GM23338 (cell line): ENCODE measurements at regions not wholly inside any gene's neighbourhood (a gene's known extent, or its start where the extent isn't known, plus 50 kb on each side); places are given as distances from the start of the nearest gene placed in this dataset.

Experiments
- ATAC-seq: fragments of 200-7000 bp; cut with Tn5 transposase; 3 replicates; pipeline ENCODE4 v1.9.1; 2020
- DNase-seq: peaks from one replicate; pipeline ENCODE4 v3.0.0-alpha.2; 2015; ENCODE audit warnings: low spot score
- H2AFZ ChIP-seq: fragments of 200-600 bp; sonication (generic); 2 replicates; pipeline ENCODE4 v1.8.0; 2016; ENCODE audit warnings: antibody characterized with exemption, mild to moderate bottlenecking, moderate library complexity
- H3F3A ChIP-seq: fragments of 200-600 bp; sonication (generic); replicated peaks from 2 replicates; pipeline ENCODE4 v1.8.0; 2017; ENCODE audit warnings: antibody characterized with exemption, mixed run types, low read depth
- H3K27ac ChIP-seq: fragments of 200-600 bp; sonication (generic); 2 replicates; pipeline ENCODE4 v1.6.1; 2016; ENCODE audit warnings: low read depth
- H3K27me3 ChIP-seq: fragments of 200-600 bp; sonication (generic); 2 replicates; pipeline ENCODE4 v1.8.0; 2016; ENCODE audit warnings: mild to moderate bottlenecking, mixed run types, moderate library complexity; ENCODE audit not compliant: insufficient read depth
- H3K36me3 ChIP-seq: fragments of 200-600 bp; sonication (generic); 2 replicates; pipeline ENCODE4 v1.8.0; 2016; ENCODE audit warnings: mild to moderate bottlenecking; ENCODE audit not compliant: insufficient read depth
- H3K4me1 ChIP-seq: fragments of 200-600 bp; sonication (generic); 2 replicates; pipeline ENCODE4 v1.8.0; 2016; ENCODE audit warnings: mild to moderate bottlenecking, moderate library complexity; ENCODE audit not compliant: insufficient read depth
- H3K4me2 ChIP-seq: fragments of 200-600 bp; sonication (generic); 2 replicates; pipeline ENCODE4 v1.7.1; 2017; ENCODE audit warnings: mixed run types
- H3K4me3 ChIP-seq: fragments of 200-600 bp; sonication (generic); 2 replicates; pipeline ENCODE4 v1.6.1; 2016; ENCODE audit warnings: mixed run types
- H3K79me2 ChIP-seq: fragments of 200-600 bp; sonication (generic); replicated peaks from 2 replicates; pipeline ENCODE4 v1.8.0; 2017; ENCODE audit warnings: mild to moderate bottlenecking; ENCODE audit not compliant: insufficient read depth
- H3K9me2 ChIP-seq: fragments of 200-600 bp; sonication (generic); 2 replicates; pipeline ENCODE4 v1.8.0; 2017; ENCODE audit not compliant: insufficient read depth
- H4K20me1 ChIP-seq: fragments of 200-600 bp; sonication (generic); replicated peaks from 2 replicates; pipeline ENCODE4 v1.8.0; 2017; ENCODE audit warnings: mild to moderate bottlenecking; ENCODE audit not compliant: insufficient read depth
- H3K27ac Mint-ChIP-seq: 2 replicates; pipeline ENCODE4 v1.8.0; 2020; ENCODE audit warnings: inconsistent platforms, mild to moderate bottlenecking, moderate library complexity, mixed read lengths
- H3K27me3 Mint-ChIP-seq: 3 replicates; pipeline ENCODE4 v1.8.0; 2022; ENCODE audit warnings: low read depth, mild to moderate bottlenecking, moderate library complexity, mixed read lengths, inconsistent platforms; ENCODE audit not compliant: insufficient read depth, poor library complexity
- H3K36me3 Mint-ChIP-seq: 3 replicates; pipeline ENCODE4 v1.8.0; 2021; ENCODE audit warnings: low read depth, mild to moderate bottlenecking, inconsistent platforms, moderate library complexity, mixed read lengths
- H3K4me1 Mint-ChIP-seq: 3 replicates; pipeline ENCODE4 v1.8.0; 2020; ENCODE audit warnings: mild to moderate bottlenecking, inconsistent platforms, mixed read lengths
- H3K4me3 Mint-ChIP-seq: 3 replicates; pipeline ENCODE4 v1.8.0; 2021; ENCODE audit warnings: moderate library complexity, mild to moderate bottlenecking, inconsistent platforms, mixed read lengths
- H3K9me3 Mint-ChIP-seq: 3 replicates; pipeline ENCODE4 v1.8.0; 2020; ENCODE audit warnings: moderate library complexity, mild to moderate bottlenecking, inconsistent platforms, mixed read lengths
- EZH2 ChIP-seq: fragments of 200-600 bp; sonication (generic); IDR thresholded peaks from one replicate; pipeline ENCODE4 v1.8.0; 2017; ENCODE audit warnings: antibody characterized with exemption, mild to moderate bottlenecking, low read depth; ENCODE audit not compliant: unreplicated experiment
- EZH2phosphoT487 ChIP-seq: fragments of 200-600 bp; sonication (generic); IDR thresholded peaks from one replicate; pipeline ENCODE4 v1.8.1; 2018; ENCODE audit warnings: antibody characterized with exemption; ENCODE audit not compliant: unreplicated experiment
- JUNB ChIP-seq: IDR thresholded peaks from one replicate; pipeline ENCODE4 v1.6.1; 2016; ENCODE audit warnings: antibody characterized with exemption; ENCODE audit not compliant: unreplicated experiment
- NANOG ChIP-seq: IDR thresholded peaks from 2 replicates; pipeline ENCODE4 v1.6.1; 2016; ENCODE audit warnings: antibody characterized with exemption, borderline replicate concordance
- POLR2AphosphoS5 ChIP-seq: IDR thresholded peaks from 2 replicates; pipeline ENCODE4 v1.6.1; 2016; ENCODE audit warnings: antibody characterized with exemption, low read depth
- ZNF114 ChIP-seq: fragments of 250-450 bp; sonication (Bioruptor Pico); IDR thresholded peaks from 2 replicates; pipeline ENCODE4 v1.5.0; 2020; ENCODE audit warnings: mild to moderate bottlenecking, moderate library complexity
- TF ChIP-seq, protein P1 (sequence below): fragments of 250-450 bp; sonication (Bioruptor Pico); IDR thresholded peaks from 2 replicates; pipeline ENCODE4 v1.5.0; 2020; ENCODE audit warnings: mild to moderate bottlenecking, moderate library complexity
- TF ChIP-seq, protein P2 (sequence below): IDR thresholded peaks from one replicate; pipeline ENCODE4 v1.6.1; 2018; ENCODE audit warnings: antibody characterized with exemption; ENCODE audit not compliant: unreplicated experiment
- TF ChIP-seq, protein P3 (sequence below), 2 experiments: fragments of 200-600 bp in 1 of 2; sonication (generic) in 1 of 2; conservative IDR thresholded peaks; 2 replicates each; pipeline versions ENCODE4 v1.5.1 to v1.6.1; 2016 to 2017; ENCODE audit warnings: antibody characterized with exemption in 2 of 2, low read depth in 2 of 2, mild to moderate bottlenecking in 2 of 2, moderate library complexity in 1 of 2
- TF ChIP-seq, protein P4 (sequence below): IDR thresholded peaks from 2 replicates; pipeline ENCODE4 v1.6.1; 2016; ENCODE audit warnings: antibody characterized with exemption

DNA sequence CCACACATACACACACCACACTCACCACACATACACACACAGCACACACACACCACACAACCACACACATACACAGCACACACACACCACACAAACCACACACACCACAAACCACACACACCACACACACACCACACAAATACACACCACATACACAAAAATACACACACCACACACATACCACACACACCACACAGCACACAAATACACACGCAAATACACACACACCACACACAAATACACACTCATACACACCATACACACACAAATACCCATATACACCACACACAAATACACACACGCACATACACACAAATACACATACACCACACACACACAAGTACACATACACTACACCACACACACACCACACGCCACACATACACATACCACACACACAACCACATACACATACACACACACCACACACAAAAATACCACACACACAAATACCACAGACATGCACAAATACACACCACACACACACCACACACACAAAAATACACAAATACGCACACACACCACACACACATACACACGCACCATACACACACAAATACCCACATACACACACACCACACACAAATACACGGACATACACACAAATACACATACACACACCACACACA is 134.6 kb upstream of the TWIST2 start (continued):
- TF ChIP-seq, protein P1, sequence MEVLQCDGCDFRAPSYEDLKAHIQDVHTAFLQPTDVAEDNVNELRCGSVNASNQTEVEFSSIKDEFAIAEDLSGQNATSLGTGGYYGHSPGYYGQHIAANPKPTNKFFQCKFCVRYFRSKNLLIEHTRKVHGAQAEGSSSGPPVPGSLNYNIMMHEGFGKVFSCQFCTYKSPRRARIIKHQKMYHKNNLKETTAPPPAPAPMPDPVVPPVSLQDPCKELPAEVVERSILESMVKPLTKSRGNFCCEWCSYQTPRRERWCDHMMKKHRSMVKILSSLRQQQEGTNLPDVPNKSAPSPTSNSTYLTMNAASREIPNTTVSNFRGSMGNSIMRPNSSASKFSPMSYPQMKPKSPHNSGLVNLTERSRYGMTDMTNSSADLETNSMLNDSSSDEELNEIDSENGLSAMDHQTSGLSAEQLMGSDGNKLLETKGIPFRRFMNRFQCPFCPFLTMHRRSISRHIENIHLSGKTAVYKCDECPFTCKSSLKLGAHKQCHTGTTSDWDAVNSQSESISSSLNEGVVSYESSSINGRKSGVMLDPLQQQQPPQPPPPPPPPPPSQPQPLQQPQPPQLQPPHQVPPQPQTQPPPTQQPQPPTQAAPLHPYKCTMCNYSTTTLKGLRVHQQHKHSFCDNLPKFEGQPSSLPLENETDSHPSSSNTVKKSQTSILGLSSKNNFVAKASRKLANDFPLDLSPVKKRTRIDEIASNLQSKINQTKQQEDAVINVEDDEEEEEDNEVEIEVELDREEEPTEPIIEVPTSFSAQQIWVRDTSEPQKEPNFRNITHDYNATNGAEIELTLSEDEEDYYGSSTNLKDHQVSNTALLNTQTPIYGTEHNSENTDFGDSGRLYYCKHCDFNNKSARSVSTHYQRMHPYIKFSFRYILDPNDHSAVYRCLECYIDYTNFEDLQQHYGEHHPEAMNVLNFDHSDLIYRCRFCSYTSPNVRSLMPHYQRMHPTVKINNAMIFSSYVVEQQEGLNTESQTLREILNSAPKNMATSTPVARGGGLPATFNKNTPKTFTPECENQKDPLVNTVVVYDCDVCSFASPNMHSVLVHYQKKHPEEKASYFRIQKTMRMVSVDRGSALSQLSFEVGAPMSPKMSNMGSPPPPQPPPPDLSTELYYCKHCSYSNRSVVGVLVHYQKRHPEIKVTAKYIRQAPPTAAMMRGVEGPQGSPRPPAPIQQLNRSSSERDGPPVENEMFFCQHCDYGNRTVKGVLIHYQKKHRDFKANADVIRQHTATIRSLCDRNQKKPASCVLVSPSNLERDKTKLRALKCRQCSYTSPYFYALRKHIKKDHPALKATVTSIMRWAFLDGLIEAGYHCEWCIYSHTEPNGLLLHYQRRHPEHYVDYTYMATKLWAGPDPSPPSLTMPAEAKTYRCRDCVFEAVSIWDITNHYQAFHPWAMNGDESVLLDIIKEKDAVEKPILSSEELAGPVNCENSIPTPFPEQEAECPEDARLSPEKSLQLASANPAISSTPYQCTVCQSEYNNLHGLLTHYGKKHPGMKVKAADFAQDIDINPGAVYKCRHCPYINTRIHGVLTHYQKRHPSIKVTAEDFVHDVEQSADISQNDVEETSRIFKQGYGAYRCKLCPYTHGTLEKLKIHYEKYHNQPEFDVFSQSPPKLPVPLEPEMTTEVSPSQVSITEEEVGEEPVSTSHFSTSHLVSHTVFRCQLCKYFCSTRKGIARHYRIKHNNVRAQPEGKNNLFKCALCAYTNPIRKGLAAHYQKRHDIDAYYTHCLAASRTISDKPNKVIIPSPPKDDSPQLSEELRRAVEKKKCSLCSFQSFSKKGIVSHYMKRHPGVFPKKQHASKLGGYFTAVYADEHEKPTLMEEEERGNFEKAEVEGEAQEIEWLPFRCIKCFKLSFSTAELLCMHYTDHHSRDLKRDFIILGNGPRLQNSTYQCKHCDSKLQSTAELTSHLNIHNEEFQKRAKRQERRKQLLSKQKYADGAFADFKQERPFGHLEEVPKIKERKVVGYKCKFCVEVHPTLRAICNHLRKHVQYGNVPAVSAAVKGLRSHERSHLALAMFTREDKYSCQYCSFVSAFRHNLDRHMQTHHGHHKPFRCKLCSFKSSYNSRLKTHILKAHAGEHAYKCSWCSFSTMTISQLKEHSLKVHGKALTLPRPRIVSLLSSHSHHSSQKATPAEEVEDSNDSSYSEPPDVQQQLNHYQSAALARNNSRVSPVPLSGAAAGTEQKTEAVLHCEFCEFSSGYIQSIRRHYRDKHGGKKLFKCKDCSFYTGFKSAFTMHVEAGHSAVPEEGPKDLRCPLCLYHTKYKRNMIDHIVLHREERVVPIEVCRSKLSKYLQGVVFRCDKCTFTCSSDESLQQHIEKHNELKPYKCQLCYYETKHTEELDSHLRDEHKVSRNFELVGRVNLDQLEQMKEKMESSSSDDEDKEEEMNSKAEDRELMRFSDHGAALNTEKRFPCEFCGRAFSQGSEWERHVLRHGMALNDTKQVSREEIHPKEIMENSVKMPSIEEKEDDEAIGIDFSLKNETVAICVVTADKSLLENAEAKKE: no peak
- TF ChIP-seq ZNF114 (CRISPR knock-in tag) (no peak), EZH2 (no peak)
- TF ChIP-seq, protein P2, sequence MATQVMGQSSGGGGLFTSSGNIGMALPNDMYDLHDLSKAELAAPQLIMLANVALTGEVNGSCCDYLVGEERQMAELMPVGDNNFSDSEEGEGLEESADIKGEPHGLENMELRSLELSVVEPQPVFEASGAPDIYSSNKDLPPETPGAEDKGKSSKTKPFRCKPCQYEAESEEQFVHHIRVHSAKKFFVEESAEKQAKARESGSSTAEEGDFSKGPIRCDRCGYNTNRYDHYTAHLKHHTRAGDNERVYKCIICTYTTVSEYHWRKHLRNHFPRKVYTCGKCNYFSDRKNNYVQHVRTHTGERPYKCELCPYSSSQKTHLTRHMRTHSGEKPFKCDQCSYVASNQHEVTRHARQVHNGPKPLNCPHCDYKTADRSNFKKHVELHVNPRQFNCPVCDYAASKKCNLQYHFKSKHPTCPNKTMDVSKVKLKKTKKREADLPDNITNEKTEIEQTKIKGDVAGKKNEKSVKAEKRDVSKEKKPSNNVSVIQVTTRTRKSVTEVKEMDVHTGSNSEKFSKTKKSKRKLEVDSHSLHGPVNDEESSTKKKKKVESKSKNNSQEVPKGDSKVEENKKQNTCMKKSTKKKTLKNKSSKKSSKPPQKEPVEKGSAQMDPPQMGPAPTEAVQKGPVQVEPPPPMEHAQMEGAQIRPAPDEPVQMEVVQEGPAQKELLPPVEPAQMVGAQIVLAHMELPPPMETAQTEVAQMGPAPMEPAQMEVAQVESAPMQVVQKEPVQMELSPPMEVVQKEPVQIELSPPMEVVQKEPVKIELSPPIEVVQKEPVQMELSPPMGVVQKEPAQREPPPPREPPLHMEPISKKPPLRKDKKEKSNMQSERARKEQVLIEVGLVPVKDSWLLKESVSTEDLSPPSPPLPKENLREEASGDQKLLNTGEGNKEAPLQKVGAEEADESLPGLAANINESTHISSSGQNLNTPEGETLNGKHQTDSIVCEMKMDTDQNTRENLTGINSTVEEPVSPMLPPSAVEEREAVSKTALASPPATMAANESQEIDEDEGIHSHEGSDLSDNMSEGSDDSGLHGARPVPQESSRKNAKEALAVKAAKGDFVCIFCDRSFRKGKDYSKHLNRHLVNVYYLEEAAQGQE: no peak

DNA sequence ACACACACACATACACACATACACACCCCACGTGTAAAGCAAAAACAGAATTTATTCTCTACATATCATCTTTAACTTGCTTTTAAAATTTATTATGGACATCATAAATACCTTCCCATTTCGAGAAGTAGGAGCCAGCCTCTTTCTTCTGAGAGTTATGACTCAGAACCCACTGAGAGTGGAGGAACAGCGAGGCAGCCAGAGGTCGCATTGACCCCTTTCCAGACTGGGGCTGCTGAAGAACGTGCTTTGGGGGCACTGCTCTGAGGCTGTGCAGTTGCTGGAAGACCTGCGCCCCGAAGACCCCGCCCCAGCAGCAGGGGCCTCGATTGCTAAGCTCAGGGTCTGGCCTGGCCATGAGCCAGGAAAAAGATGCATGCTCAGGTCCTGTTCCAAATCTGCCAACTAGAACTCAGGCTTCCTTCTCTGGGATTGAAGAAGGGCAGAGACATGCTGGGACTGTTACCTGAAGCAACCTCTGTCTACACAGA is 133.8 kb upstream of the TWIST2 start:
- Histone ChIP-seq H3K36me3 (no peaks in the 10 kb centered on the region), H3K27ac (no peak overlapping the region), H3K4me2 (no peak overlapping the region), H4K20me1 (no peaks in the 10 kb centered on the region), H3K79me2 (no peaks in the 10 kb centered on the region), H3K9me2 (peaks cover 5% of the 10 kb centered on the region; the same call in 1 of the 2 replicates), H3K27me3 (no peaks in the 10 kb centered on the region), H2AFZ (no peak overlapping the region), H3K4me1 (no peaks in the 10 kb centered on the region), H3K4me3 (no peak overlapping the region), H3F3A (no peaks in the 10 kb centered on the region)
- Mint-ChIP-seq H3K27ac (no peak overlapping the region), H3K4me3 (no peak overlapping the region), H3K27me3 (peaks cover 3% of the 10 kb centered on the region), H3K9me3 (0 out of 3 replicates have a peak, but pooled peaks cover 3% of the 10 kb centered on the region), H3K36me3 (no peaks in the 10 kb centered on the region), H3K4me1 (peaks cover 9% of the 10 kb centered on the region; the same call in 2 of the 3 replicates)
- ATAC-seq (no peak), DNase-seq (no peak)
- TF ChIP-seq NANOG (no peak), POLR2AphosphoS5 (no peak), EZH2phosphoT487 (no peak), ZNF114 (CRISPR knock-in tag) (no peak), JUNB (no peak)
- TF ChIP-seq, protein P3, sequence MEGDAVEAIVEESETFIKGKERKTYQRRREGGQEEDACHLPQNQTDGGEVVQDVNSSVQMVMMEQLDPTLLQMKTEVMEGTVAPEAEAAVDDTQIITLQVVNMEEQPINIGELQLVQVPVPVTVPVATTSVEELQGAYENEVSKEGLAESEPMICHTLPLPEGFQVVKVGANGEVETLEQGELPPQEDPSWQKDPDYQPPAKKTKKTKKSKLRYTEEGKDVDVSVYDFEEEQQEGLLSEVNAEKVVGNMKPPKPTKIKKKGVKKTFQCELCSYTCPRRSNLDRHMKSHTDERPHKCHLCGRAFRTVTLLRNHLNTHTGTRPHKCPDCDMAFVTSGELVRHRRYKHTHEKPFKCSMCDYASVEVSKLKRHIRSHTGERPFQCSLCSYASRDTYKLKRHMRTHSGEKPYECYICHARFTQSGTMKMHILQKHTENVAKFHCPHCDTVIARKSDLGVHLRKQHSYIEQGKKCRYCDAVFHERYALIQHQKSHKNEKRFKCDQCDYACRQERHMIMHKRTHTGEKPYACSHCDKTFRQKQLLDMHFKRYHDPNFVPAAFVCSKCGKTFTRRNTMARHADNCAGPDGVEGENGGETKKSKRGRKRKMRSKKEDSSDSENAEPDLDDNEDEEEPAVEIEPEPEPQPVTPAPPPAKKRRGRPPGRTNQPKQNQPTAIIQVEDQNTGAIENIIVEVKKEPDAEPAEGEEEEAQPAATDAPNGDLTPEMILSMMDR (conservative IDR thresholded peaks at IDR 0.05; ENCODE audit: low read depth in 2 of 2): no peak
- TF ChIP-seq, protein P4, sequence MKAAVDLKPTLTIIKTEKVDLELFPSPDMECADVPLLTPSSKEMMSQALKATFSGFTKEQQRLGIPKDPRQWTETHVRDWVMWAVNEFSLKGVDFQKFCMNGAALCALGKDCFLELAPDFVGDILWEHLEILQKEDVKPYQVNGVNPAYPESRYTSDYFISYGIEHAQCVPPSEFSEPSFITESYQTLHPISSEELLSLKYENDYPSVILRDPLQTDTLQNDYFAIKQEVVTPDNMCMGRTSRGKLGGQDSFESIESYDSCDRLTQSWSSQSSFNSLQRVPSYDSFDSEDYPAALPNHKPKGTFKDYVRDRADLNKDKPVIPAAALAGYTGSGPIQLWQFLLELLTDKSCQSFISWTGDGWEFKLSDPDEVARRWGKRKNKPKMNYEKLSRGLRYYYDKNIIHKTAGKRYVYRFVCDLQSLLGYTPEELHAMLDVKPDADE: no peak
